GM12878 (cell line): ENCODE measurements at regions not wholly inside any gene's neighbourhood (a gene's known extent, or its start where the extent isn't known, plus 50 kb on each side); places are given as distances from the start of the nearest gene placed in this dataset.

Experiments used
- ATAC-seq: fragments of 200-7000 bp; cut with Tn5 transposase; 3 replicates; pipeline ENCODE4 v1.9.1; 2020; ENCODE audit warnings: mild to moderate bottlenecking, moderate library complexity
- BruUV-seq: library from RNA; stranded (reverse); fragments of 400-500 nt; replicated peaks from 2 replicates; lab custom pipeline; 2021; lab: Mats Ljungman, UMichigan
- CTCF ChIA-PET: fragments of 300-600 bp; sonication (Branson Sonifier 250); formaldehyde crosslinking; extraction: SDS; loops from one replicate; lab custom pipeline; 2021; ENCODE audit warnings: inconsistent platforms; lab: Yijun Ruan, JAX
- POLR2A ChIA-PET: fragments of 350-600 bp; formaldehyde crosslinking; extraction: SDS; loops from one replicate; lab custom pipeline; 2021; ENCODE audit warnings: inconsistent platforms; lab: Charles Lee
- RAD21 ChIA-PET: fragments of 300-600 bp; sonication (Branson Sonifier 250); formaldehyde crosslinking; loops from one replicate; lab custom pipeline; 2023; ENCODE audit warnings: antibody characterized with exemption; ENCODE audit not compliant: unreplicated experiment; lab: Charles Lee
- SMC1A ChIA-PET: fragments of 300-600 bp; sonication (Branson Sonifier 250); formaldehyde crosslinking; loops from one replicate; lab custom pipeline; 2023; ENCODE audit not compliant: unreplicated experiment, uncharacterized antibody; lab: Charles Lee
- DNase-seq: peaks from one replicate; pipeline ENCODE4 v3.0.0-alpha.2; 2011; ENCODE audit warnings: low read depth, low spot score
- FAIRE-seq: peaks from 3 replicates; lab custom pipeline; 2011; peaks lifted over from hg19 to GRCh38; lab: Jason Lieb, UNC
- H2AFZ ChIP-seq: 2 replicates; pipeline ENCODE4 v1.6.0; 2011; ENCODE audit warnings: low read depth, low read length, control low read depth; ENCODE audit not compliant: control insufficient read depth
- H3K27ac ChIP-seq: 2 replicates; pipeline ENCODE4 v1.5.1; 2011; ENCODE audit warnings: control low read depth; ENCODE audit not compliant: control insufficient read depth, insufficient read depth
- H3K27me3 ChIP-seq, 2 experiments: replicated peaks in 1 of 2; 2 replicates each; pipeline versions ENCODE4 v1.6.0 to v1.6.1; 2011; ENCODE audit warnings: low read length in 1 of 2; ENCODE audit not compliant: control insufficient read depth in 2 of 2, insufficient read depth in 2 of 2
- H3K36me3 ChIP-seq, 2 experiments: 2 replicates each; pipeline ENCODE4 v1.5.1; 2011; ENCODE audit warnings: low read length in 1 of 2; ENCODE audit not compliant: control insufficient read depth in 2 of 2, insufficient read depth in 2 of 2
- H3K4me1 ChIP-seq: 2 replicates; pipeline ENCODE4 v1.6.1; 2011; ENCODE audit warnings: mild to moderate bottlenecking, low read length, moderate library complexity, mixed read lengths; ENCODE audit not compliant: control insufficient read depth, insufficient read depth
- H3K4me2 ChIP-seq: 2 replicates; pipeline ENCODE4 v1.6.0; 2011; ENCODE audit warnings: control low read depth; ENCODE audit not compliant: control insufficient read depth, insufficient read depth
- H3K4me3 ChIP-seq: fragments of 200-600 bp; sonication (generic); 2 replicates; pipeline ENCODE4 v1.5.1; 2016
- H3K79me2 ChIP-seq: 2 replicates; pipeline ENCODE4 v1.6.0; 2011; ENCODE audit warnings: low read length; ENCODE audit not compliant: control insufficient read depth, insufficient read depth
- H3K9ac ChIP-seq: 2 replicates; pipeline ENCODE4 v1.8.0; 2011; ENCODE audit warnings: low read length, control low read depth, mixed read lengths; ENCODE audit not compliant: control insufficient read depth, insufficient read depth
- H3K9me3 ChIP-seq: replicated peaks from 3 replicates; pipeline ENCODE4 v1.5.1; 2011; ENCODE audit warnings: mild to moderate bottlenecking, low read length; ENCODE audit not compliant: control insufficient read depth, insufficient read depth
- H4K20me1 ChIP-seq: 2 replicates; pipeline ENCODE4 v1.6.0; 2011; ENCODE audit not compliant: control insufficient read depth, insufficient read depth
- ASH2L ChIP-seq: fragments of 300-600, 200-600 bp; sonication (generic); IDR thresholded peaks from 2 replicates; pipeline ENCODE4 v1.6.1; 2017; ENCODE audit warnings: low read depth, mild to moderate bottlenecking, borderline replicate concordance
- ATF7 ChIP-seq: fragments of 450-650 bp; IDR thresholded peaks from 2 replicates; pipeline ENCODE4 v1.6.1; 2016; ENCODE audit warnings: low read depth, mild to moderate bottlenecking
- BCL3 ChIP-seq: IDR thresholded peaks from 2 replicates; pipeline ENCODE4 v1.6.1; 2011; ENCODE audit warnings: borderline replicate concordance, low read depth, mild to moderate bottlenecking, moderate library complexity, low read length; ENCODE audit not compliant: insufficient read depth, poor library complexity, severe bottlenecking
- CTCF ChIP-seq, 3 experiments: IDR thresholded peaks in 2 of 3; conservative IDR thresholded peaks in 1 of 3; 2 replicates each; pipeline ENCODE4 v1.5.1; 2011; ENCODE audit warnings: low read depth in 3 of 3, low read length in 3 of 3, mild to moderate bottlenecking in 3 of 3, control low read depth in 2 of 3, moderate library complexity in 2 of 3, inconsistent platforms in 1 of 3, mixed read lengths in 1 of 3; ENCODE audit not compliant: control insufficient read depth in 2 of 3, insufficient read depth in 1 of 3; ENCODE audit errors: extremely low read depth in 1 of 3
- ETV6 ChIP-seq, 2 experiments: fragments of 450-650 bp in 1 of 2; IDR thresholded peaks in 1 of 2; conservative IDR thresholded peaks in 1 of 2; 2 replicates each; pipeline ENCODE4 v1.6.1; 2014; ENCODE audit warnings: antibody characterized with exemption in 1 of 2, borderline replicate concordance in 1 of 2, low read depth in 1 of 2, mild to moderate bottlenecking in 1 of 2, moderate library complexity in 1 of 2
- IKZF1 ChIP-seq: fragments of 450-650 bp; conservative IDR thresholded peaks from 2 replicates; pipeline ENCODE4 v1.6.1; 2017; ENCODE audit warnings: antibody characterized with exemption, mild to moderate bottlenecking
- IRF4 ChIP-seq: IDR thresholded peaks from 2 replicates; pipeline ENCODE4 v1.6.1; 2011; ENCODE audit warnings: low read depth, low read length
- SUZ12 ChIP-seq: fragments of 200-600 bp; sonication (generic); IDR thresholded peaks from one replicate; pipeline ENCODE4 v1.6.1; 2018; ENCODE audit warnings: antibody characterized with exemption, mild to moderate bottlenecking; ENCODE audit not compliant: unreplicated experiment
- TCF12 ChIP-seq: IDR thresholded peaks from 2 replicates; pipeline ENCODE4 v1.6.1; 2011; ENCODE audit warnings: low read depth, mild to moderate bottlenecking, low read length
- TCF7 ChIP-seq: IDR thresholded peaks from 2 replicates; pipeline ENCODE4 v1.6.1; 2014; ENCODE audit warnings: antibody characterized with exemption, borderline replicate concordance
- ZBTB40 ChIP-seq: fragments of 450-650 bp; IDR thresholded peaks from 2 replicates; pipeline ENCODE4 v1.6.1; 2016; ENCODE audit warnings: mild to moderate bottlenecking, moderate library complexity, borderline replicate concordance
- ZNF207 ChIP-seq: fragments of 450-650 bp; IDR thresholded peaks from 2 replicates; pipeline ENCODE4 v1.6.1; 2014; ENCODE audit warnings: antibody characterized with exemption, mild to moderate bottlenecking, borderline replicate concordance
- WGBS: methylation state at CpG from one replicate; pipeline ENCODE4 v1.1.6; 2016; ENCODE audit warnings: low lambda C conversion rate; ENCODE audit not compliant: insufficient replicate concordance, insufficient coverage; ENCODE audit errors: missing lambda C conversion rate; 5-methylcytosine and 5-hydroxymethylcytosine counted together
- in situ Hi-C: fragments of 300-500 bp; cut with MboI; formaldehyde crosslinking; loops from 9 replicates; pipeline ENCODE4 v1.14.3; 2018; ENCODE audit warnings: mixed read lengths
- intact Hi-C: fragments of 100-400 bp; cut with micrococcal nuclease; formaldehyde crosslinking; loops from one replicate; pipeline ENCODE4 v1.14.2; 2022; ENCODE audit not compliant: unreplicated experiment
- TF ChIP-seq, protein P1 (sequence below): IDR thresholded peaks from 2 replicates; pipeline ENCODE4 v1.6.1; 2012; ENCODE audit warnings: low read depth, low read length, improper control_type of control experiment
- TF ChIP-seq, protein P2 (sequence below): IDR thresholded peaks from 2 replicates; pipeline ENCODE4 v1.6.1; 2012; ENCODE audit warnings: low read depth, low read length, improper control_type of control experiment

DNA sequence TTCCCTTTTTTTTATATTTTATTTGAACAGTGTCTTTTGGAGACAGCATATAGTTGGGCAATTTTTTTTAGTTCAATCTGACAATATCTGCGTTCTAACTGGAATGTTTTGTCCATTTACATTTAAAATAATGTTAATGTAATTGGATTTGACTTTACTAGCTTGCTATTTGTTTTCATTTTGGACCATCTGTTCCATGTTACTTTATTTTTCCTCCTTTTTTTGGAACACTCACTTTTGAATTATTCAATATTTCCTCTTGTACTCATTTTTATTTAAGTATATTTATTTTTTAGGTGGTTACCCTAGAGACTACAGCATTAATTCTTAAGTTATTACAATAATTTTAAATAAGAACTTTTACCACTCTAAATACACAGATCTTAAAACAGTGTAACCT is 62.8 kb upstream of the C1orf87 start:
- POLR2A ChIA-PET = no interaction called here
- Histone ChIP-seq H3K9ac (no peak overlapping the region), H3K9me3 (no peaks in the 10 kb centered on the region), H3K79me2 (no peaks in the 10 kb centered on the region), H3K27ac (no peak overlapping the region), H3K4me2 (no peak overlapping the region), H3K4me3 (no peak overlapping the region), H4K20me1 (no peaks in the 10 kb centered on the region), H3K4me1 (no peaks in the 10 kb centered on the region), H3K36me3 (no peaks in the 10 kb centered on the region), H3K27me3 (no peaks in the 10 kb centered on the region), H2AFZ (no peak overlapping the region)
- FAIRE-seq (no peak), ATAC-seq (no peak), DNase-seq (no peak)
- 0% methylated on average over 1 of the region's 1 CpG for WGBS
- SMC1A ChIA-PET = no interaction called here
- in situ Hi-C loops = no loop called here
- intact Hi-C loops = no loop called here
- no TSS peak for BruUV-seq
- CTCF ChIA-PET = no interaction called here
- RAD21 ChIA-PET = no interaction called here
- TF ChIP-seq IRF4 = no peak
- no peak for TF ChIP-seq IKZF1
- TF ChIP-seq TCF7 = no peak
- TF ChIP-seq, protein P1, sequence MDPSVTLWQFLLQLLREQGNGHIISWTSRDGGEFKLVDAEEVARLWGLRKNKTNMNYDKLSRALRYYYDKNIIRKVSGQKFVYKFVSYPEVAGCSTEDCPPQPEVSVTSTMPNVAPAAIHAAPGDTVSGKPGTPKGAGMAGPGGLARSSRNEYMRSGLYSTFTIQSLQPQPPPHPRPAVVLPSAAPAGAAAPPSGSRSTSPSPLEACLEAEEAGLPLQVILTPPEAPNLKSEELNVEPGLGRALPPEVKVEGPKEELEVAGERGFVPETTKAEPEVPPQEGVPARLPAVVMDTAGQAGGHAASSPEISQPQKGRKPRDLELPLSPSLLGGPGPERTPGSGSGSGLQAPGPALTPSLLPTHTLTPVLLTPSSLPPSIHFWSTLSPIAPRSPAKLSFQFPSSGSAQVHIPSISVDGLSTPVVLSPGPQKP = no peak
- TF ChIP-seq TCF12 = no peak
- no peak for TF ChIP-seq ZBTB40
- no peak for TF ChIP-seq ASH2L
- TF ChIP-seq, protein P2, sequence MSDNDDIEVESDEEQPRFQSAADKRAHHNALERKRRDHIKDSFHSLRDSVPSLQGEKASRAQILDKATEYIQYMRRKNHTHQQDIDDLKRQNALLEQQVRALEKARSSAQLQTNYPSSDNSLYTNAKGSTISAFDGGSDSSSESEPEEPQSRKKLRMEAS = no peak
- TF ChIP-seq CTCF (IDR thresholded peaks at IDR 0.05 in 2 of 3, conservative IDR thresholded peaks at IDR 0.05 in 1 of 3; ENCODE audit: control insufficient read depth in 2 of 3, extremely low read depth in 1 of 3, insufficient read depth in 1 of 3, low read depth in 3 of 3, low read length in 3 of 3) = no peak
- TF ChIP-seq BCL3 = no peak
- TF ChIP-seq ATF7 = no peak
- TF ChIP-seq ETV6 (conservative IDR thresholded peaks at IDR 0.05 in 1 of 2, IDR thresholded peaks at IDR 0.05 in 1 of 2; ENCODE audit: borderline replicate concordance in 1 of 2, low read depth in 1 of 2) = no peak
- no peak for TF ChIP-seq ZNF207
- no peak for TF ChIP-seq SUZ12
